ES-I3 (cell line): ENCODE measurements at regions not wholly inside any gene's neighbourhood (a gene's known extent, or its start where the extent isn't known, plus 50 kb on each side); places are given as distances from the start of the nearest gene placed in this dataset.

ENCODE experiments used
- H3K36me3 ChIP-seq: 2 replicates; pipeline ENCODE4 v1.6.1; 2013; ENCODE audit warnings: mild to moderate bottlenecking, low read length, control low read depth, moderate library complexity; ENCODE audit not compliant: insufficient read depth
- H3K4me1 ChIP-seq: 2 replicates; pipeline ENCODE4 v1.6.1; 2013; ENCODE audit warnings: mild to moderate bottlenecking, control low read depth, low read length; ENCODE audit not compliant: insufficient read depth
- H3K9ac ChIP-seq: 2 replicates; pipeline ENCODE4 v1.6.1; 2013; ENCODE audit warnings: low read depth, mild to moderate bottlenecking, low read length, moderate library complexity
- H3K9me3 ChIP-seq: 2 replicates; pipeline ENCODE4 v1.6.1; 2013; ENCODE audit warnings: mild to moderate bottlenecking, low read length, moderate library complexity; ENCODE audit not compliant: control insufficient read depth, insufficient read depth

DNA sequence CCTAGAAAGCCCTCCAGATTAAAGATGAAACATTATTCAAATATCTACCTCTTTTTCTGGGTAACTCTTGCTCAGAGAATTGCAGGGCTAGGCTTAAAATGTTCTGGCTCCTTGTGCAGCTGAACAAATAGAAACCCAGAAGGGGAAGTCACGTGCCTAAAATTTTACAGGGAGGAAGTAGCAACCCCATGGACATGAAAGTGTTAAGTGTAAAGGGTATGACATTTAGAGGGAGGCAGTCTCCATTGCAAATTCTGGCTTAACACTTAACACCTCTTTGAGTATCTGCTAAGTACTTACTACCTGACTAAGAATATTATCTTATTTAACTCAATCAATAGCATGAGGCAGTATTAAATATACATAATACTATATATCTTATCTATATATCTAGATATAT is 376.1 kb upstream of the ERCC4 start:
- H3K9me3 ChIP-seq: no peaks in the 10 kb centered on the region
- H3K4me1 ChIP-seq: no peaks in the 10 kb centered on the region
- H3K9ac ChIP-seq: no peak overlapping the region
- H3K36me3 ChIP-seq: no peaks in the 10 kb centered on the region; the same call in 1 of the 2 replicates

DNA sequence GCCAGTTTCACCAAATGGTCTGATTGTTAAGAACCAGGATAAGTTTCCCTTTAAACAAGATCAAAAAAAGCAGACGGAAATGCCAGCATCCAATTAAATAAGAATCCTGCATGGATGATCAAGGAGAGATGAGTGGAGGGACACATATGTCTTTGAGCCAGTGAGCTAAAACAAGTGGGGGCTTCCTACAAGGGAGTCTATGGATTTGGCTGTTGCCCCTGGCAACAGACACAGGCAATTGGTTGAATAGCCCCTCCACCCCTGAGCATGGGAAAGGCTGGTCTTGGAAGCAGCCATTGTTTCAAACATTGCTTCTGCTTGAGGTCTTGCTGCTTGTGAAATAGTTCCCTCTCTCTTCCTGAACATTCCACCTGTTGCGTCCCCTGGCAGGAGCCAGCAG is 374.7 kb upstream of the ERCC4 start:
- Histone ChIP-seq H3K9me3 (no peaks in the 10 kb centered on the region), H3K4me1 (no peaks in the 10 kb centered on the region), H3K36me3 (no peaks in the 10 kb centered on the region; the same call in 1 of the 2 replicates), H3K9ac (no peak overlapping the region)

DNA sequence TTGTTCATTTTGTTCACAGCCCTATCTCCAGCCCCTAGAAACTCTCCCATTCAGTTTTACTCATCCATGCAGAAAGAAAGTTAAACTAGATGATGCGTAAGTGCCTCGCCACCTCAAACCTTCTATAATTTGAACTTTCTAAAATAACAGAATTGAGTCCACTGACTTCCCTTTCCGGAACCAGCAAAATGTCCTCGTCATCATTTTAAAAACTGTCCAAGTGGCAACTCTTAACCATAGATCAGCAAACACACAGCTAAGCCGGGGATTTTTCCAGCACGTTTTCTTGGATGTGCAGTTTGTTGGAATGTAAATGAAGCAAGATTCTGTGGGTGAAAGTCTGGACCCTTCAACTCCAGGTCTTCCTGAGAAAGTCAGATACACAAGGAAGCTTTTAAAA is 369.7 kb upstream of the ERCC4 start:
- no peaks in the 10 kb centered on the region for H3K36me3 ChIP-seq
- peaks cover 5% of the 10 kb centered on the region; the same call in 1 of the 2 replicates for H3K4me1 ChIP-seq
- H3K9ac ChIP-seq: no peak overlapping the region

DNA sequence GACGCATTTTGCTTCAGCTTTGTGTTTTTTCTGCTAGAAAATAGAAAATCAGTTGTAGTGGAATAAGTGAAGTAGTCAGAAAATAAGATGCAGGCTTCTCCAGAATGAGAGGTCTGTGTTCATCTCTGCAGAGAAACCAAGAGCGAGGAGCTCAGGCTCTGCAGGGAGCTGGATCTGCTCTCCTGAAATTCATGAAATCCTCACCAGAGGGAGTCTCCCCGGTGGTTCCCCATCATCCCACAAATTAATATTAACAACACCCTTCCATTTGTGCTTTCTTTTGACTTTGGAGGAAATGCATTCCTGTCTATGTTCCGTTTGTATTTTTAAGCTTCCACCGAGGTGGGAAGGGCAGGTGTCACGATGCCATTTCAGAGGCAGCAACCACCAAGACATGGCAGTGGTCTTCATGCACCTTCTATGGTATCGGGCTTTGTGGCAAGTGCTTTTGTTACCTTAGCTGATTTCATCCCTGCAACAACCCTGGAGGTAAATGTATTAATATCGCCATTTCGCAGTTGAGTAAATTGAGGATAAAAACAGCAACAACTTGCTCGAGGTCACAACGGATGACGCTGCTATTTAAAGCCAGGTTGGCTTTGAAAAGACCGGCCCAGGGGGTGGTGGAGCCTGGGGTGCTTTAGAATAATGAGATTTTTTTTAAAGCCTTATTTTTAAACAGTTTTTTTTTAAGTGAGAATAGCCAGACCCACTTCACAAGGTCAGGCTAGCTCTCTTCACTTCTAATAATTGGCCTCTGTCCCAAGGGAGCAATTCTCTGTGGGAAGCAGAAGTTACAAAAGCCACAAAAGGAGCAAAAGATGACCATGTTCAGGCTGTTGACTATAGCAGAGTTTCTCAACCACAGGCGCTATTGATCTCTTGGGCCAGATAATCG is 367.6 kb upstream of the ERCC4 start:
- Histone ChIP-seq H3K9me3 (no peaks in the 10 kb centered on the region), H3K4me1 (peaks cover 14% of the 10 kb centered on the region), H3K9ac (no peak overlapping the region)

More for the DNA sequence above, 369.7 kb upstream of the ERCC4 start:
- H3K9me3 ChIP-seq: no peaks in the 10 kb centered on the region

DNA sequence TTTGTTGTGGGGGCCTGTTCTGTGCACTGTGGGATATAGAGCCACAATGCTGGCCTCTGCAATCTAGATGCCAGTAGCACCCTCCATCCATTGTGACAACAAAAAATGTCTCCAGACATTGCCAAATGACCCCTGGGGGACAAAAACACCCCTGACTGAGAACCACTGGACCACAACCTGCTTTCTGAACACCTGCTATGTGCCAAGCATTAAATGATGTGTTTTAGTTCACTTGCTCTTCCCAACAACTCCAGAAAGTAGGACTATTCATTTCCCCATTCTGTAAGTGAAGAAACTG is 367.0 kb upstream of the ERCC4 start:
- Histone ChIP-seq H3K36me3 (no peaks in the 10 kb centered on the region), H3K9ac (no peak overlapping the region), H3K9me3 (no peaks in the 10 kb centered on the region), H3K4me1 (peaks cover 14% of the 10 kb centered on the region)

More for the DNA sequence above, 367.6 kb upstream of the ERCC4 start:
- H3K36me3 ChIP-seq: no peaks in the 10 kb centered on the region

DNA sequence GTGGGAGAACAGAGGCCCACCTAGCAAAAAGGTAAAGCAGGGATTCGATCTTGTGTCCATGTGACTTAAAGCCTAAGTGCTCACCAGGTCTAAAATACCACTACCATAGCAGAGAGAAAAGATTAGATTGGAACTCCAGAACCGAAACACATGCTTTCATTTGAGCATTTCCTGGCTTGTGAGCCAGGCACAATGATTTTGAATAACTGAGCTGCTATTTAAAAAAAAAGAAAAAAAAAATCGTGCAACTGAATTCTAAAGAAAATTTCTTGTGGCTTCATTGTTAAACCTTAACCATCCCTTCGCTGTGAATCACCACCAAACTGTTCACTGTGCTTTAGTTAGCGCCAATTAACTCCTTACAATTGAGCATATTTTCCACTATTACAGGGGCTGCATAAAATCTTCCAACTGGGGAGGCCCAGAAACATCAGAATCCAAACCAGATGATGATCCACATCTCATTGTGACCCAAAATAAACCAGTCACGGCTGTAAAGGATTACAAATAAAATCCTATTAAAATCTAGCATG is 366.4 kb upstream of the ERCC4 start:
- no peak overlapping the region for H3K9ac ChIP-seq
- no peaks in the 10 kb centered on the region for H3K9me3 ChIP-seq
- H3K4me1 ChIP-seq: peaks cover 14% of the 10 kb centered on the region
- H3K36me3 ChIP-seq: no peaks in the 10 kb centered on the region

DNA sequence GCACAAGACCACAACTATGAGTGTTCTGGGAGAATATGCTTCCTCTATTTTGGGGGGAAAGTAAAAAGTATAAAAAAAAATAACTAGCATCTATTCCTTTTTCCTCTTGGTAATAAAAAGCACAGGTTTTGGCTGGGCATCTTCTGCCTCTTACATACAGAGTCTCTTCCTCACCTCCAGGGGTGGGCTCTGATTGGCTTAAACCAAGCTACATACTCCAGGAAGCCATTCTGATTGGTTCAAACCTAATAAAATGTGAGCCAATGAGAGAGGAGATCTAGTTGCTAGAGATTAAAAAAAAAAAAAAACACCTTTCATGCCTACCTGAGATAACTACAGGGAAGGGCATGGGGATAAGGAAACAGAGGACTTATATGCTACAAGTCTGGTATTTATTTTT is 365.9 kb upstream of the ERCC4 start:
- Histone ChIP-seq H3K4me1 (peaks cover 14% of the 10 kb centered on the region), H3K9ac (no peak overlapping the region), H3K9me3 (no peaks in the 10 kb centered on the region), H3K36me3 (no peaks in the 10 kb centered on the region)

DNA sequence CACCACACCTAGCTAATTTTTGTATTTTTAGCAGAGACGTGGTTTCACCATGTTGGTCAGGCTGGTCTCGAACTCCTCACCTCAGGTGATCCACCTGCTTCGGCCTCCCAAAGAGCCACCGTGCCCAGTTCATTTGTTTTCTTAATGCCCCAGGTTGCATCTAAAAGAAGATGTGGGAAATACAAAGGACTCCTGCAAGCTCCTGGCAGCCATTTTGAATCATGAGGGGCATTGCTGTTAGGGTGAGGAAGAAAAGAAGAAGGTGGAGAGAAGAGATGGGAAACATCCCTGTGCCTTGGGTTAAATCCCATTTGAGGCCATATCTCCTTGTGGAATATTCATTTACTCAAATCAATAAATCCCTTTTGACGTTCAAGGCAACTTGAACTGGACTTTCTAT is 365.3 kb upstream of the ERCC4 start:
- H3K9ac ChIP-seq: no peak overlapping the region
- H3K36me3 ChIP-seq: no peaks in the 10 kb centered on the region
- no peaks in the 10 kb centered on the region for H3K9me3 ChIP-seq

DNA sequence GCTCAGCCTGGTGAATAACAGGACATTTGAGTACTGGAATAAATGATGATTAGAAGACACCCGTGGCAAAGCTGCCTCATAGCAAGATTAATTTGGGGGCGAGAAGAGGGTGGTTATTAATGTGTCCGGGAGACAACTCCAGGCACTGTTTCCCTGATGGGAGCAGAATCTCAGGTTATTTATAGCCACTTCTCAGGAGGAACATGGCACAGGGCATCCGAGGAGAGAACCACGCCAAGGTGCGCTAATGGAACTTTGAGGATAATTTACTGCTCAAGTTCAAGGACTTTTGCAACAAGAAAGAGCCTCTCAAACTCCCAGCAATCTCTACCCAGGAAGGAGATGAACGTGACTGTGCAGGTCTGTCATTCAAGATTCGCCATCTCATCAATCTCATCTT is 362.5 kb upstream of the ERCC4 start:
- no peak overlapping the region for H3K9ac ChIP-seq
- H3K4me1 ChIP-seq: peaks cover 10% of the 10 kb centered on the region
- H3K36me3 ChIP-seq: no peaks in the 10 kb centered on the region
- no peaks in the 10 kb centered on the region for H3K9me3 ChIP-seq

More for the DNA sequence above, 365.3 kb upstream of the ERCC4 start:
- peaks cover 14% of the 10 kb centered on the region for H3K4me1 ChIP-seq

DNA sequence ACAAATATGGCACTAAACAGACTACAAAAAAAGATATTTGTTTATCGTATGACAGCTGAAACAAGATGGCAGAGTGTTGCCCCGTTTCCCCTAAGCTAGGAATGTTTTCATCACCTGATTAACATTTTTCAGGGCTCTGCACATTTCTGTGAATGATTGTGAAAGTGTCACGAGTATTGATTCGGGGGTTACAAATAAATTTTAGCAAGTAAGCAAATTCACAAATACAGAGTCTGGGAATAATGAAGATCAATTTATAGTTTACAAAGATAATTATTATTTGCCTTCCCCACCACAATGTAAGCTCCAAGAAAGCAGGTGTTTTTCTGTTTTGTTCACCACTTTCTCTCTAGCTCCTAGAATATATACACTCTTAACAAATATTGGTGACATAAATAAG is 361.2 kb upstream of the ERCC4 start:
- no peak overlapping the region for H3K9ac ChIP-seq
- H3K9me3 ChIP-seq: no peaks in the 10 kb centered on the region
- peaks cover 10% of the 10 kb centered on the region for H3K4me1 ChIP-seq
- H3K36me3 ChIP-seq: no peaks in the 10 kb centered on the region

DNA sequence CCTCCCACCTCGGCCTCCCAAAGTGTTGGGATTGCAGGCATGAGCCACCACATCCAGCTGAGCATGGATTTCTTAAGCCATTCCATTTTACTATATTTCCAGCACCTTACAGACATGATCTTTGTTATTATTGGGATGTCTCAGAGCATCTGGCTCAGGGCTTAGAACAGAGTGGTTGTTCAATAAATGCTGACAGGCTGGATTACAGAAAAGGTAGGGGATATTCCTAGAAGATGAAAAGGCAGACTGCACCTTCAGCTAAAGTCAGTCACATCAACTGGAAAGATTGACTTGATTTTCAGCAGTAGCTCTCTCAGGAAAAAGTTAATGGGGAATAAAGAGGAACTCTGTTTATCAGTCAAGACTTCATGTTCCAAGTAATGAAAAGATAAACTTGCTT is 360.3 kb upstream of the ERCC4 start:
- no peaks in the 10 kb centered on the region for H3K36me3 ChIP-seq
- H3K4me1 ChIP-seq: peaks cover 10% of the 10 kb centered on the region
- no peaks in the 10 kb centered on the region for H3K9me3 ChIP-seq
- H3K9ac ChIP-seq: no peak overlapping the region

DNA sequence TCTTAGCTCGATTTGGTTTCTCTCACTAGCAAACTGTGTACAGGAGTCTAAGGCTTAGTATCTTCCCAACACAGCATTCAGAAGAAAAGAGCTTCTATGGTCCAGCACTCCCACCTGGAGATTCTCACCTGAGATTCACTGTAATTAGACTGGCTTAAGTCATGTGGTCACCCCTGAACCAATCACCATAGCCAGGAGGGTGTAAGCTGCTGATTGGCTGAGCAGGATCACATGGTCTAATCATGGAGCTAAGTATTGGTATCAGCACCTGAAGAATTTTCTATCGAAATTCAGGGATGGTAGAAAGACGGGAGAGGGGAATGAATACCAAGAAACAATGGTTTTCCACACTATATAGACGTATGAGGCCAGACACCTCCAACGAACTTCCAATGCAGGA is 359.8 kb upstream of the ERCC4 start:
- Histone ChIP-seq H3K9ac (no peak overlapping the region), H3K36me3 (no peaks in the 10 kb centered on the region), H3K9me3 (no peaks in the 10 kb centered on the region), H3K4me1 (peaks cover 10% of the 10 kb centered on the region)

DNA sequence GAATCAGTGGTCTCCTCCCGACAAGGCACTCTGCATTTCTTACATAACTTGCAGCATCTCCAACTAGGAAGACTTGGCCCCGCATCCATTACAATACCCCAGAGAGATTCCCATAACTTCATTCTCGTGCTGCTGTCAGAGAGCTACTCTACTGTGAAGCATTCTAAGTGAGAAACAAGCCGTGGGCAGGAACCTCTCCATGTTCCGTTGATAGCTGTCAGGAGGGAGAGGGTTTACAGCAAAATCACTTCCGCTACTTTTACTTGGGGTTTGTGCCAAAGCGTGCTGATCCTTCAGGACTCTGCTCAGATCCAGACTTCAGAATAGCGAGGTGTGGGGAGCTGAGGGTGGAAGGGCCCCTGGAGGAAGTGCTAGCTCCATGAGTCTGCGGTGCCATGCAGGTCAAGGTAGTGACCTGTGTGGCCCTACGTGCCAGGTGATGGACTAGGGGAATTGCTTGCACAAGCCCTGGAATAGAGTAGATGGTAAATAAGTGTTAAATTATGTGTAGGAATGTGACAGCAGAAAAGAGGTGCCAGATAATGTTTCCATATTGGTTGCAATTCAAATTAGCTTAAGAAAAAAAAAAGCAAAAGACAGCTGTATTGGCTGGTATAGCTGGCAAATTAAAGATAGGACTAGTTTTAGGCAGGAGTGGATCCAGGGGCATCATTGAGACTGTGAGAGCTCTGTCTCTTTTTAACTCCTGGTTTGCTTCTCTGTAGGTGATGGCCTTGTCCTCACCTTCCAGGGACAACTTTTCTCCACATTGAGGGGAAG is 358.5 kb upstream of the ERCC4 start:
- Histone ChIP-seq H3K9ac (no peak overlapping the region), H3K36me3 (no peaks in the 10 kb centered on the region), H3K9me3 (no peaks in the 10 kb centered on the region), H3K4me1 (no peaks in the 10 kb centered on the region)

DNA sequence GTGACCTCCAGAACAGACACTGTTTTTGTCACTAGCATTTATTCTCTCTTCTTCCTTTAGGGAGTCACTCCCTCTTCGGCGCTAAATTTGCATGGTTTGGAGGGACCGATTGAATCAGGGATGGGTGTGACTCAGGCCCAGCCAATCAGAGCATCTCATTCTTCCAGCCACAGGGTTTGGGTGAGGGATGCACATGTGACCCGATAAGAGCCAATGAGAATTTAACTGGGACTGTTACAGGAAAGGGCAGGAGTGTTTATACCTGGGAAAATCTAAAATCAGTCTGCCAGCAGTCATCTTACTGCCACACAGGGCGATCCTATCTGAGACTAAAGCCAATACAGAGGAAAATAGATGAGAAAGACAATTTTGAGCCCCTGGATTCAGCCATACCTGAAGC is 351.2 kb upstream of the ERCC4 start:
- no peaks in the 10 kb centered on the region for H3K9me3 ChIP-seq
- H3K4me1 ChIP-seq: no peaks in the 10 kb centered on the region
- no peaks in the 10 kb centered on the region for H3K36me3 ChIP-seq
- no peak overlapping the region for H3K9ac ChIP-seq

DNA sequence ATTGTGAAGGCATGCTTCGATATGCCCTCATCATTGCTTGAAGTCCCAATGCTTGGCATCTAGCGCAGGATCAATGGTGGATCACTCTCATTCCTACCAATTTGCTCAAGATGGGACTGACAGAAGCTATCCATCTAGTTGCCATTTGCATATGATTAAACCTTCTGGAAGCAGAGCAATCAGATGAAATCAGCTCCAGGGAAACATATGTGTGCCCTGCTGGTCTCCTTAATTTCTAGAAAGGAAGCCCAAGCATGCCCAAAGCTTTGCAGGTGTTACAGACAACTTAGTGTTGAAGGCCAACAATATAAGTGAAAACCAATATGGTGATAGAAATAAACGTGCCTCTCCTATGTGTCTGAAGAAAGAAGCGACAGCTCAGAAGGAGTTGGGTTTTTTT is 350.0 kb upstream of the ERCC4 start:
- no peaks in the 10 kb centered on the region for H3K36me3 ChIP-seq
- no peaks in the 10 kb centered on the region for H3K9me3 ChIP-seq
- no peaks in the 10 kb centered on the region for H3K4me1 ChIP-seq
- H3K9ac ChIP-seq: no peak overlapping the region
